Pancreas (tissue), 10 donors: ENCODE measurements at regions not wholly inside any gene's neighbourhood (a gene's known extent, or its start where the extent isn't known, plus 50 kb on each side); places are given as distances from the start of the nearest gene placed in this dataset.

Experiments used
- ATAC-seq, 4 donors: fragments of 200-7000 bp; cut with Tn5 transposase; one replicate each; pipeline versions ENCODE4 v1.8.0 to v1.9.1; 2020; ENCODE audit warnings: mild to moderate bottlenecking in 4 of 4, moderate library complexity in 4 of 4
- DNase-seq, 6 donors: peaks; one replicate each; pipeline ENCODE4 v3.0.0-alpha.2; 2020
- FAIRE-seq: peaks from 2 replicates; lab custom pipeline; 2012; peaks lifted over from hg19 to GRCh38; lab: Jason Lieb, UNC
- H3K27ac ChIP-seq, 4 donors: fragments of 200-600 bp; sonication (generic); 1 replicate in 3 of 4; 2 replicates in 1 of 4; pipeline versions ENCODE4 v1.5.0 to v1.8.0; 2020
- H3K27me3 ChIP-seq, 4 donors: fragments of 200-600 bp; one replicate each; pipeline ENCODE4 v1.8.0; 2021
- H3K36me3 ChIP-seq, 3 donors: fragments of 200-600 bp; sonication (generic) in 1 of 3; one replicate each; pipeline versions ENCODE4 v1.5.0 to v1.8.0; 2020 to 2021
- H3K4me1 ChIP-seq, 3 donors: fragments of 200-600 bp; one replicate each; pipeline ENCODE4 v1.8.0; 2021
- H3K4me3 ChIP-seq, 4 donors: fragments of 200-600 bp; sonication (generic) in 2 of 4; one replicate each; pipeline versions ENCODE4 v1.5.0 to v1.8.0; 2020 to 2021
- H3K9me3 ChIP-seq, 4 donors: fragments of 200-600 bp; one replicate each; pipeline ENCODE4 v1.8.0; 2021
- WGBS, 2 donors: extraction: QIAGEN DNeasy Blood & Tissue Kit; methylation state at CpG; one replicate each; pipeline ENCODE4 v1.1.7; 2013; 5-methylcytosine and 5-hydroxymethylcytosine counted together
- intact Hi-C, 3 donors: fragments of 100-400 bp; cut with DNase I; formaldehyde crosslinking; loops; one replicate each; pipeline versions ENCODE4 v1.11.1 to v1.14.2; 2022
- TF ChIP-seq, protein P1 (sequence below), 4 donors: fragments of 200-600 bp; sonication (generic) in 3 of 4; IDR thresholded peaks; one replicate each; pipeline versions ENCODE4 v1.5.0 to v1.8.0; 2021; ENCODE audit warnings: antibody characterized with exemption in 4 of 4
- donor health status: healthy with polysubstance abuse.
- donor health status: DM: no; HTN: no; CAD: no; lungs with moderate emphysema.
- donor health status: DM: no; HTN: no; CAD: no.
- donor health status: control.
- donor health status: control.
- donor health status: Bipolar disorder and iron deficiency.
- donor health status: DM: yes; HTN: yes; CAD: no.
- donor health status: DM: no; HTN: no; CAD: no.
- donor health status: DM: no; HTN: no; CAD: no.
- donor health status: DM: yes; HTN: yes; CAD: no.

DNA sequence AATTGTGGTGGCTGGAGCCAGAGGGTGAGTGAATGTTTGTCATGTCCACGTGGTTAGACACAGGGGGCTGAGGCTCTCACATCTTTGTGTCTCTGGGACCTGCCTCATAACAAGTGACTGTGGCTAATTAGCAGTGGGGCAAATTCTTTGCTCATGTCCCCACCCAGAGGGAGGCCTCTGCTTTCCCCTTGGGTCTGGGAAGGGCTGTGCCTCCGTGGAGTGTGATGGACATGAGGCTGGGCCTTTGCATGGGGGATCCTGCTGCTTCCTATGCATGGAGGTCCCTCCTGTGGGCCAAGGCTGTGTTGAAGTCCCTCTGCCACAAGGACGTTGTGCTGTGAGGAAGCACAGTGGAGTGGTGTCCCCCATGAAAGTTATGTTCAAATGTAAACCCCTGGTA, 327.4 kb upstream of the SHH start:
- no peak overlapping the region for H3K4me3 ChIP-seq
- FAIRE-seq, result no peak
- no peaks in the 10 kb centered on the region for H3K4me1 ChIP-seq
- no peaks in the 10 kb centered on the region for H3K36me3 ChIP-seq
- no peaks in the 10 kb centered on the region for H3K27me3 ChIP-seq
- DNase-seq, result no peak
- ATAC-seq, result no peak
- TF ChIP-seq, protein P1, sequence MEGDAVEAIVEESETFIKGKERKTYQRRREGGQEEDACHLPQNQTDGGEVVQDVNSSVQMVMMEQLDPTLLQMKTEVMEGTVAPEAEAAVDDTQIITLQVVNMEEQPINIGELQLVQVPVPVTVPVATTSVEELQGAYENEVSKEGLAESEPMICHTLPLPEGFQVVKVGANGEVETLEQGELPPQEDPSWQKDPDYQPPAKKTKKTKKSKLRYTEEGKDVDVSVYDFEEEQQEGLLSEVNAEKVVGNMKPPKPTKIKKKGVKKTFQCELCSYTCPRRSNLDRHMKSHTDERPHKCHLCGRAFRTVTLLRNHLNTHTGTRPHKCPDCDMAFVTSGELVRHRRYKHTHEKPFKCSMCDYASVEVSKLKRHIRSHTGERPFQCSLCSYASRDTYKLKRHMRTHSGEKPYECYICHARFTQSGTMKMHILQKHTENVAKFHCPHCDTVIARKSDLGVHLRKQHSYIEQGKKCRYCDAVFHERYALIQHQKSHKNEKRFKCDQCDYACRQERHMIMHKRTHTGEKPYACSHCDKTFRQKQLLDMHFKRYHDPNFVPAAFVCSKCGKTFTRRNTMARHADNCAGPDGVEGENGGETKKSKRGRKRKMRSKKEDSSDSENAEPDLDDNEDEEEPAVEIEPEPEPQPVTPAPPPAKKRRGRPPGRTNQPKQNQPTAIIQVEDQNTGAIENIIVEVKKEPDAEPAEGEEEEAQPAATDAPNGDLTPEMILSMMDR (IDR thresholded peaks at IDR 0.05), result no peak
- intact Hi-C loops, result no loop called here
- H3K27ac ChIP-seq, result no peak overlapping the region
- WGBS, 2 donors, result 40 to 45% methylated on average over 3 of the region's 3 CpGs
- no peaks in the 10 kb centered on the region for H3K9me3 ChIP-seq

DNA sequence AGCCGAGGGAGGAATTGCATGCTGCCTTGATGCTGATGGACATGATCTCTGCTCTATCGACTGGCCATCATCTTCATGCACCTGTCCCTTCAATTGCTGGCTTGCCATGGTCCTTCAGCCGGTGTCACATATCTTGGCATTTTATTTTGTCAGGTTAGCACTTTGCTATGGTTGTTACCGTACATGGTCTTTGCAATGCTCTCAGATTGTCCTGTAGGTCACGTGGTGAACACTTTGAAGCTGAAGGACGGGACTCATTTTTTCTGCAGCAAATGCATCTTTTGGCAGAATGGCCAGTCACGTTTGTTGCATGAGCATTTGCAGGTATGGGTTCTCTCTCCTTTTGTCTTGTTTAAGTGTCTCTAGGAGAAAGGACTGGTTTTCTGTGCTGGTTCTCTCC, 326.8 kb upstream of the SHH start:
- no peak for FAIRE-seq
- Histone ChIP-seq H3K36me3 (no peaks in the 10 kb centered on the region), H3K27ac (no peak overlapping the region), H3K4me3 (no peak overlapping the region), H3K4me1 (no peaks in the 10 kb centered on the region), H3K9me3 (no peaks in the 10 kb centered on the region), H3K27me3 (no peaks in the 10 kb centered on the region)
- no peak for DNase-seq
- 74 to 84% methylated on average over 7 of the region's 7 CpGs for WGBS, 2 donors
- intact Hi-C loops, result no loop called here
- TF ChIP-seq, protein P1 (IDR thresholded peaks at IDR 0.05), result no peak
- ATAC-seq, result no peak

DNA sequence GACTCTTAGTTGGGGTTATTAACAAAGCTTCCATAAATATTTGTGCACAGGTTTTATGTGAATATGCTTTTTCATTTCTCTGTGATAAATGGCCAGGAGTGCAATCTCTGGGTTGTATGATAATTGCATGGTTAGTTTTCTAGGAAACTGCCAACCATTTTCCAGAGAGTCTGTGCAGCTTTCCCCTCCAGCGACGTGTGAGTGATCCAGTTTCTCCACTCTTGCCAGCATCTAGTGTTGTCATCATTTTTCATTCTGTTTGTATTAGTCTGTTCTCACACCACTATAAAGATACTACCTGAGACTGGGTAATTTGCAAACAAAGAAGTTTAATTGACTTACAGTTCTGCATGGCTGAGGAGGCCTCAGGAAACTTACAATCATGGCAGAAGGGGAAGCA, 319.6 kb upstream of the SHH start:
- no peak for FAIRE-seq
- no peak for ATAC-seq
- H3K9me3 ChIP-seq, result no peaks in the 10 kb centered on the region

DNA sequence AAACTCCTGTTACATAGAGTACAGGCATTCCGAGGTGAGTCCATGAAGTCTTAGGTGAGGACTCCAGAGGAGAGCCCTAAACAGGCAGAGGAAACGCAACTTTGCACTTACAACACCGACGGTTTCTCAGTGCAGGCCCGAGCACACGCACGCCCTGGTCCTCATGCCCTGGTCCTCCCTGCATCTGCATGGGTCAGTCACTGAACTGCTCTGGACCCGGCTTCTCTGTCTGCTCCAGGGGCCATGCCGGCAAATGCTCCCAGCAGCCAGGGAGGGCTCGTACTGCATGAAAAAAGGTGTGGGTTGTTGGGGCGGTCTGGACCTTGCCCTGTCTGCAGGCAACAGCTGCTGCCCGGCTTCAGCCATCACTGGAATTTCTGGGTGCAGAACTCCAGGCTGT, 317.3 kb upstream of the SHH start:
- DNase-seq (no peak), ATAC-seq (no peak), FAIRE-seq (no peak)
- intact Hi-C loops, result no loop called here
- no peak overlapping the region for H3K4me3 ChIP-seq
- H3K36me3 ChIP-seq, result no peaks in the 10 kb centered on the region
- no peak overlapping the region for H3K27ac ChIP-seq
- no peaks in the 10 kb centered on the region for H3K27me3 ChIP-seq
- no peaks in the 10 kb centered on the region for H3K4me1 ChIP-seq
- H3K9me3 ChIP-seq, result no peaks in the 10 kb centered on the region
- TF ChIP-seq, protein P1 (IDR thresholded peaks at IDR 0.05), result no peak
- WGBS, 2 donors, result 74 to 80% methylated on average over 12 of the region's 12 CpGs

More for the DNA sequence above, 319.6 kb upstream of the SHH start:
- 56 to 64% methylated on average over 2 of the region's 2 CpGs for WGBS, 2 donors
- TF ChIP-seq, protein P1 (IDR thresholded peaks at IDR 0.05), result no peak
- H3K36me3 ChIP-seq, result no peaks in the 10 kb centered on the region
- no peak for DNase-seq
- no peaks in the 10 kb centered on the region for H3K27me3 ChIP-seq
- no peak overlapping the region for H3K4me3 ChIP-seq
- no peaks in the 10 kb centered on the region for H3K4me1 ChIP-seq
- no peak overlapping the region for H3K27ac ChIP-seq
- intact Hi-C loops, result no loop called here

DNA sequence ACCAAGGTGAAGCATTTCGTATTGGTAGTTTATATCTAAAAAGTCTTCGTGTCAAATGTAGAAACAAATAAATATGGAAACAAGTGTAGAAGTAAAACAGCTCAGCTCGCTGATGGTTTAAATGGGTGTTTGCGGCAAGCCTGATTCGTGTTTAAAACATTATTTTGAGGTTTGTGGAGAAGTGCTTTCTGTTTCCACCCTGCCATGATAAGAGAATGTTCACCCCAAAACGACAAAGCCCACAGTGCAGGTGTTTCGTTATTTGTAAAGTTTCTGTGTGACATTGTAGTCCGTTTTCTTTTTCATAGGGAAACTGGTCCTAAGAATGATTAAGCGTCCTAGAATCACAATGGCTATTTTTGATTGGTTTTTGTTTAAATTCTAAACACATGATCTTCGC, 316.2 kb upstream of the SHH start:
- no peak for DNase-seq
- ATAC-seq, result no peak
- H3K27ac ChIP-seq, result no peak overlapping the region
- H3K4me3 ChIP-seq, result no peak overlapping the region
- intact Hi-C loops, result no loop called here
- H3K4me1 ChIP-seq, result no peaks in the 10 kb centered on the region
- no peaks in the 10 kb centered on the region for H3K27me3 ChIP-seq
- FAIRE-seq, result no peak
- WGBS, 2 donors, result 74 to 87% methylated on average over 10 of the region's 10 CpGs
- TF ChIP-seq, protein P1 (IDR thresholded peaks at IDR 0.05), result no peak
- H3K9me3 ChIP-seq, result no peaks in the 10 kb centered on the region
- no peaks in the 10 kb centered on the region for H3K36me3 ChIP-seq
